ENCODE measurements at regions not wholly inside any gene's neighbourhood (a gene's known extent, or its start where the extent isn't known, plus 50 kb on each side); places are given as distances from the start of the nearest gene placed in this dataset.

GRCh38 chr4:147398556-147398955 is 82.3 kb upstream of the EDNRA start:
- TF ChIP-seq CTCF (IDR thresholded peaks at IDR 0.05) (no peak), POLR2A (IDR thresholded peaks at IDR 0.05) (no peak)
